A673 (cell line): ENCODE measurements at regions not wholly inside any gene's neighbourhood (a gene's known extent, or its start where the extent isn't known, plus 50 kb on each side); places are given as distances from the start of the nearest gene placed in this dataset.

Source experiments
- EZH2 ChIP-seq: fragments of 200-600 bp; sonication (generic); IDR thresholded peaks from 2 replicates; pipeline ENCODE4 v1.6.1; 2017; ENCODE audit warnings: borderline replicate concordance, low read depth, mild to moderate bottlenecking, mixed read lengths, antibody characterized with exemption, low read length; ENCODE audit not compliant: poor library complexity, severe bottlenecking
- TF ChIP-seq, protein P1 (sequence below): fragments of 300-800, 200-600 bp; sonication (generic); conservative IDR thresholded peaks from 2 replicates; pipeline ENCODE4 v1.5.1; 2017; ENCODE audit warnings: low read depth, mild to moderate bottlenecking, antibody characterized with exemption, low read length, moderate library complexity, mixed read lengths

DNA sequence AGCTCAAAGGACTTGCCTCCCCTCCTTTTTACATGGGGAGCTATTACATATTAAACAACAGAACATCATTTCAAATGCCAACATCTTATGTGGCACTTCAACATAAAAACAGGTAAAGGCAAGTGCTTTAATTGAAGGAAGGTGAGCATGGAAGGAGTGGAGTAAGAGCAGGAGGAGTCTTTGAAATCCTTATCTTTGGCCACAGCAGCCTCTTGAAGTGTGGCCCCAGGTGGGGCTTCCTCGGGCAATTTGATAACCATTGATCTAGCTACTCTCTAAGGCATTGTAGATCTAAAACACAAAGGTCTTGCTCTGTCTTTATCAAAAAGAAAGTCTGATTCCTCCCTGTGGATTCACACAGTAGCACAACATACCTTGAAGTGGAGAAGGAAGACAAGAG, 70.9 kb upstream of the PPP2R5A start:
- TF ChIP-seq, protein P1, sequence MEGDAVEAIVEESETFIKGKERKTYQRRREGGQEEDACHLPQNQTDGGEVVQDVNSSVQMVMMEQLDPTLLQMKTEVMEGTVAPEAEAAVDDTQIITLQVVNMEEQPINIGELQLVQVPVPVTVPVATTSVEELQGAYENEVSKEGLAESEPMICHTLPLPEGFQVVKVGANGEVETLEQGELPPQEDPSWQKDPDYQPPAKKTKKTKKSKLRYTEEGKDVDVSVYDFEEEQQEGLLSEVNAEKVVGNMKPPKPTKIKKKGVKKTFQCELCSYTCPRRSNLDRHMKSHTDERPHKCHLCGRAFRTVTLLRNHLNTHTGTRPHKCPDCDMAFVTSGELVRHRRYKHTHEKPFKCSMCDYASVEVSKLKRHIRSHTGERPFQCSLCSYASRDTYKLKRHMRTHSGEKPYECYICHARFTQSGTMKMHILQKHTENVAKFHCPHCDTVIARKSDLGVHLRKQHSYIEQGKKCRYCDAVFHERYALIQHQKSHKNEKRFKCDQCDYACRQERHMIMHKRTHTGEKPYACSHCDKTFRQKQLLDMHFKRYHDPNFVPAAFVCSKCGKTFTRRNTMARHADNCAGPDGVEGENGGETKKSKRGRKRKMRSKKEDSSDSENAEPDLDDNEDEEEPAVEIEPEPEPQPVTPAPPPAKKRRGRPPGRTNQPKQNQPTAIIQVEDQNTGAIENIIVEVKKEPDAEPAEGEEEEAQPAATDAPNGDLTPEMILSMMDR = no peak
- TF ChIP-seq EZH2 = no peak
